ENCODE measurements at regions not wholly inside any gene's neighbourhood (a gene's known extent, or its start where the extent isn't known, plus 50 kb on each side); places are given as distances from the start of the nearest gene placed in this dataset.

- H3K9me3 Mint-ChIP-seq (ENCODE audit: unreplicated experiment) = peaks cover 2% of the 10 kb centered on the region
- Histone ChIP-seq H3K4me3 (ENCODE audit: insufficient read depth, low read depth, low read length) (no peak overlapping the region), H3K27me3 (ENCODE audit: insufficient read depth, low read length) (no peaks in the 10 kb centered on the region), H3K79me2 (ENCODE audit: insufficient read depth, low read length) (no peaks in the 10 kb centered on the region), H3K9me3 (ENCODE audit: insufficient read depth, low read depth, low read length) (no peaks in the 10 kb centered on the region), H2AFZ (ENCODE audit: low read depth, low read length) (no peak overlapping the region), H4K20me1 (ENCODE audit: insufficient read depth, low read length) (no peaks in the 10 kb centered on the region), H3K36me3 (ENCODE audit: insufficient read depth, low read length) (no peaks in the 10 kb centered on the region), H3K4me1 (ENCODE audit: insufficient read depth, low read length) (no peaks in the 10 kb centered on the region), H3K9ac (ENCODE audit: low read length) (no peak overlapping the region), H3K4me2 (ENCODE audit: low read length) (no peak overlapping the region), H3K27ac (ENCODE audit: low read depth, low read length) (no peak overlapping the region)
- no peaks in the 10 kb centered on the region for H3K27me3 Mint-ChIP-seq (ENCODE audit: low read depth, unreplicated experiment)
- no peaks in the 10 kb centered on the region for H3K36me3 Mint-ChIP-seq (ENCODE audit: low read depth, unreplicated experiment)
- FAIRE-seq (peak; percentile 34), DNase-seq (ENCODE audit: low read depth) (peak; percentile 61)
- peaks cover 13% of the 10 kb centered on the region for H3K4me1 Mint-ChIP-seq (ENCODE audit: low read depth, unreplicated experiment)
- H3K27ac Mint-ChIP-seq (ENCODE audit: unreplicated experiment) = no peak overlapping the region
- TF ChIP-seq EZH2 (IDR thresholded peaks at IDR 0.05; ENCODE audit: insufficient read depth, low read length) = no peak
- TF ChIP-seq, protein P1, sequence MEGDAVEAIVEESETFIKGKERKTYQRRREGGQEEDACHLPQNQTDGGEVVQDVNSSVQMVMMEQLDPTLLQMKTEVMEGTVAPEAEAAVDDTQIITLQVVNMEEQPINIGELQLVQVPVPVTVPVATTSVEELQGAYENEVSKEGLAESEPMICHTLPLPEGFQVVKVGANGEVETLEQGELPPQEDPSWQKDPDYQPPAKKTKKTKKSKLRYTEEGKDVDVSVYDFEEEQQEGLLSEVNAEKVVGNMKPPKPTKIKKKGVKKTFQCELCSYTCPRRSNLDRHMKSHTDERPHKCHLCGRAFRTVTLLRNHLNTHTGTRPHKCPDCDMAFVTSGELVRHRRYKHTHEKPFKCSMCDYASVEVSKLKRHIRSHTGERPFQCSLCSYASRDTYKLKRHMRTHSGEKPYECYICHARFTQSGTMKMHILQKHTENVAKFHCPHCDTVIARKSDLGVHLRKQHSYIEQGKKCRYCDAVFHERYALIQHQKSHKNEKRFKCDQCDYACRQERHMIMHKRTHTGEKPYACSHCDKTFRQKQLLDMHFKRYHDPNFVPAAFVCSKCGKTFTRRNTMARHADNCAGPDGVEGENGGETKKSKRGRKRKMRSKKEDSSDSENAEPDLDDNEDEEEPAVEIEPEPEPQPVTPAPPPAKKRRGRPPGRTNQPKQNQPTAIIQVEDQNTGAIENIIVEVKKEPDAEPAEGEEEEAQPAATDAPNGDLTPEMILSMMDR (IDR thresholded peaks at IDR 0.05; ENCODE audit: insufficient read depth, low read depth, low read length) = no peak
- H3K4me3 Mint-ChIP-seq (ENCODE audit: unreplicated experiment) = no peak overlapping the region
Observed at GRCh38 chr11:13595166-13595565, 73.3 kb upstream of the FAR1 start.

GRCh38 chr11:13594044-13594443 is 74.4 kb upstream of the FAR1 start:
- H3K27me3 Mint-ChIP-seq (ENCODE audit: low read depth, unreplicated experiment) = no peaks in the 10 kb centered on the region
- H3K36me3 ChIP-seq (ENCODE audit: insufficient read depth, low read length) = no peaks in the 10 kb centered on the region
- no peak overlapping the region for H3K27ac Mint-ChIP-seq (ENCODE audit: unreplicated experiment)
- no peaks in the 10 kb centered on the region for H3K27me3 ChIP-seq (ENCODE audit: insufficient read depth, low read length)
- no peak overlapping the region for H3K27ac ChIP-seq (ENCODE audit: low read depth, low read length)
- no peak overlapping the region for H2AFZ ChIP-seq (ENCODE audit: low read depth, low read length)
- no peak overlapping the region for H3K9ac ChIP-seq (ENCODE audit: low read length)
- no peak for DNase-seq (ENCODE audit: low read depth)
- no peak overlapping the region for H3K4me3 ChIP-seq (ENCODE audit: insufficient read depth, low read depth, low read length)
- H3K4me3 Mint-ChIP-seq (ENCODE audit: unreplicated experiment) = no peak overlapping the region
- H3K4me1 Mint-ChIP-seq (ENCODE audit: low read depth, unreplicated experiment) = peaks cover 12% of the 10 kb centered on the region
- H3K9me3 ChIP-seq (ENCODE audit: insufficient read depth, low read depth, low read length) = no peaks in the 10 kb centered on the region
- H3K9me3 Mint-ChIP-seq (ENCODE audit: unreplicated experiment) = peaks cover 3% of the 10 kb centered on the region
- H3K4me2 ChIP-seq (ENCODE audit: low read length) = no peak overlapping the region
- no peak for TF ChIP-seq EZH2 (IDR thresholded peaks at IDR 0.05; ENCODE audit: insufficient read depth, low read length)
- TF ChIP-seq, protein P1 (IDR thresholded peaks at IDR 0.05; ENCODE audit: insufficient read depth, low read depth, low read length) = no peak
- no peak for FAIRE-seq
- no peaks in the 10 kb centered on the region for H3K36me3 Mint-ChIP-seq (ENCODE audit: low read depth, unreplicated experiment)
- no peaks in the 10 kb centered on the region for H3K4me1 ChIP-seq (ENCODE audit: insufficient read depth, low read length)
- no peaks in the 10 kb centered on the region for H3K79me2 ChIP-seq (ENCODE audit: insufficient read depth, low read length)
- no peaks in the 10 kb centered on the region for H4K20me1 ChIP-seq (ENCODE audit: insufficient read depth, low read length)

- no peak overlapping the region for H3K27ac Mint-ChIP-seq (ENCODE audit: unreplicated experiment)
- no peak overlapping the region for H3K27ac ChIP-seq (ENCODE audit: low read depth, low read length)
- no peaks in the 10 kb centered on the region for H3K36me3 Mint-ChIP-seq (ENCODE audit: low read depth, unreplicated experiment)
- no peaks in the 10 kb centered on the region for H4K20me1 ChIP-seq (ENCODE audit: insufficient read depth, low read length)
- no peak overlapping the region for H3K9ac ChIP-seq (ENCODE audit: low read length)
- H3K4me3 Mint-ChIP-seq (ENCODE audit: unreplicated experiment) = no peak overlapping the region
- TF ChIP-seq, protein P1 (IDR thresholded peaks at IDR 0.05; ENCODE audit: insufficient read depth, low read depth, low read length) = no peak
- no peak for TF ChIP-seq EZH2 (IDR thresholded peaks at IDR 0.05; ENCODE audit: insufficient read depth, low read length)
- no peak overlapping the region for H3K4me2 ChIP-seq (ENCODE audit: low read length)
- no peaks in the 10 kb centered on the region for H3K4me1 Mint-ChIP-seq (ENCODE audit: low read depth, unreplicated experiment)
- peaks cover 4% of the 10 kb centered on the region for H3K9me3 ChIP-seq (ENCODE audit: insufficient read depth, low read depth, low read length)
- FAIRE-seq = no peak
- H3K4me3 ChIP-seq (ENCODE audit: insufficient read depth, low read depth, low read length) = no peak overlapping the region
- H3K27me3 ChIP-seq (ENCODE audit: insufficient read depth, low read length) = no peaks in the 10 kb centered on the region
- no peak overlapping the region for H2AFZ ChIP-seq (ENCODE audit: low read depth, low read length)
- H3K4me1 ChIP-seq (ENCODE audit: insufficient read depth, low read length) = no peaks in the 10 kb centered on the region
- H3K79me2 ChIP-seq (ENCODE audit: insufficient read depth, low read length) = no peaks in the 10 kb centered on the region
- peaks cover 9% of the 10 kb centered on the region for H3K9me3 Mint-ChIP-seq (ENCODE audit: unreplicated experiment)
- H3K27me3 Mint-ChIP-seq (ENCODE audit: low read depth, unreplicated experiment) = no peaks in the 10 kb centered on the region
- no peaks in the 10 kb centered on the region for H3K36me3 ChIP-seq (ENCODE audit: insufficient read depth, low read length)
- no peak for DNase-seq (ENCODE audit: low read depth)
Observed at GRCh38 chr11:13578514-13579140, 82.8 kb upstream of the PTH start.

Data from astrocyte (in vitro differentiated cells and primary cell).